ENCODE measurements at regions not wholly inside any gene's neighbourhood (a gene's known extent, or its start where the extent isn't known, plus 50 kb on each side); places are given as distances from the start of the nearest gene placed in this dataset.

DNA sequence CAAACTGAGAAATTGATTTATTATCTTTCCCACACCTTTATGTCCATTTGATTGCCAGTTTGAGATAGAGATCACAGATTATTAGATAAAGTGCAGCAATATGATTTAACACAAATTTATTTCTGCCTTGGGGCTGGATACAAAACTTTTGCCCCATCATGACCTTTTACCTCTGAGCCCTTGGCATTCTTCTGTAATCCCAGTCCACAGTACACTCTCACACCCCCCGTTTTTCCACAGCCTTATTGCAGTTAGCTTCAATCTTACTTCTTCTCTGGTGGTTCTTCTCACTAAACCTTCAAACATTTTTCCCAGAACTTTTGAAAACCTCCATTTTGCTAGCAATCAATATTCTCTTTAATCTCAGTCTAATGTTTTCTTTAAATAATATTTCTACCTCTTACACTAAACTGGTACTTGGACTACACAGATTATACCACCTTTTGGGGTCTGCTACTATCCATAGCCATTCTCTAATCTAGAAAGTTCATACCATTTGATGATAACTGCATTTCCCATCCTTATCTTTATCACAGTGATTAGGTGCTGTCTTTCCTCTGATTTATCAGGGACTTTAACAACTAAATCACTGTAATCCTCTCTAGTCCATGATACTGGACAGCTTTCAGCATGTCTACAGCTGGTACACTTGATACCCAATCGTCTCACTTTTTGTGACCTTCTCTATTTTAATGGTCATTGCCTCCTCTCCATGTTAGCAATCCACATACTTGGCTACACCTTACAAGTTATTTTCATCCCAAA lies 186.7 kb upstream of the PDE3A start:
- TF ChIP-seq CTCF (conservative IDR thresholded peaks at IDR 0.05; ENCODE audit: low read length) (no peak), EZH2phosphoT487 (IDR thresholded peaks at IDR 0.05; ENCODE audit: borderline replicate concordance) (no peak)
